Duodenal mucosa (tissue), 2 donors: ENCODE measurements at regions not wholly inside any gene's neighbourhood (a gene's known extent, or its start where the extent isn't known, plus 50 kb on each side); places are given as distances from the start of the nearest gene placed in this dataset.

ENCODE experiments used
- H3K27ac ChIP-seq: one replicate; pipeline ENCODE4 v1.7.0; 2013; ENCODE audit warnings: low read depth, low read length
- H3K27me3 ChIP-seq, 2 donors: one replicate each; pipeline ENCODE4 v1.7.0; 2013; ENCODE audit warnings: low read length in 2 of 2, control low read depth in 1 of 2; ENCODE audit not compliant: insufficient read depth in 2 of 2, control insufficient read depth in 1 of 2
- H3K36me3 ChIP-seq, 2 donors: one replicate each; pipeline ENCODE4 v1.7.0; 2013; ENCODE audit warnings: low read length in 2 of 2, control low read depth in 1 of 2; ENCODE audit not compliant: insufficient read depth in 2 of 2, control insufficient read depth in 1 of 2
- H3K4me1 ChIP-seq, 2 donors: one replicate each; pipeline ENCODE4 v1.7.0; 2013; ENCODE audit warnings: low read length in 2 of 2, control low read depth in 1 of 2; ENCODE audit not compliant: insufficient read depth in 2 of 2, control insufficient read depth in 1 of 2
- H3K4me3 ChIP-seq, 2 donors: one replicate each; pipeline ENCODE4 v1.7.0; 2013; ENCODE audit warnings: low read length in 2 of 2, low read depth in 1 of 2
- H3K9ac ChIP-seq, 2 donors: one replicate each; pipeline ENCODE4 v1.7.0; 2013; ENCODE audit warnings: low read length in 2 of 2, low read depth in 1 of 2
- H3K9me3 ChIP-seq, 2 donors: one replicate each; pipeline ENCODE4 v1.7.0; 2013; ENCODE audit warnings: low read length in 2 of 2, control low read depth in 1 of 2; ENCODE audit not compliant: control insufficient read depth in 1 of 2

- H3K27me3 ChIP-seq = peaks cover 0 to 2% of the 10 kb centered on the region in 2 donors
- H3K4me1 ChIP-seq = peaks cover 3 to 4% of the 10 kb centered on the region in 2 donors
- H3K9ac ChIP-seq = no peak overlapping the region
- H3K36me3 ChIP-seq = no peaks in the 10 kb centered on the region
- H3K27ac ChIP-seq = no peak overlapping the region
- no peak overlapping the region for H3K4me3 ChIP-seq
- H3K9me3 ChIP-seq = no peaks in the 10 kb centered on the region
Measured at GRCh38 chr13:109671919-109672318, 114.5 kb downstream of the IRS2 start.

GRCh38 chr13:109670776-109671175, 115.6 kb downstream of the IRS2 start:
- Histone ChIP-seq H3K36me3 (no peaks in the 10 kb centered on the region), H3K4me1 (peaks cover 3 to 4% of the 10 kb centered on the region in 2 donors), H3K27me3 (peaks cover 0 to 2% of the 10 kb centered on the region in 2 donors), H3K27ac (no peak overlapping the region), H3K4me3 (no peak overlapping the region), H3K9me3 (no peaks in the 10 kb centered on the region), H3K9ac (no peak overlapping the region)

- H3K4me3 ChIP-seq = no peak overlapping the region
- peaks cover 0 to 2% of the 10 kb centered on the region in 2 donors for H3K27me3 ChIP-seq
- no peak overlapping the region for H3K27ac ChIP-seq
- H3K4me1 ChIP-seq = peaks cover 3 to 4% of the 10 kb centered on the region in 2 donors
- H3K36me3 ChIP-seq = no peaks in the 10 kb centered on the region
- H3K9ac ChIP-seq = no peak overlapping the region
- no peaks in the 10 kb centered on the region for H3K9me3 ChIP-seq
Measured at GRCh38 chr13:109669956-109670355, 116.4 kb downstream of the IRS2 start.

- Histone ChIP-seq H3K9ac (no peak overlapping the region), H3K27me3 (peaks cover 0 to under 1% of the 10 kb centered on the region in 2 donors), H3K9me3 (no peaks in the 10 kb centered on the region), H3K4me1 (peaks cover 3 to 4% of the 10 kb centered on the region in 2 donors), H3K27ac (no peak overlapping the region), H3K4me3 (no peak overlapping the region), H3K36me3 (no peaks in the 10 kb centered on the region)
Measured at GRCh38 chr13:109669234-109669612, 117.2 kb downstream of the IRS2 start.

GRCh38 chr13:109668433-109669233, 117.8 kb downstream of the IRS2 start:
- no peak overlapping the region for H3K4me3 ChIP-seq
- H3K9ac ChIP-seq = no peak overlapping the region
- H3K27me3 ChIP-seq = no peaks in the 10 kb centered on the region
- H3K4me1 ChIP-seq = peaks cover 3 to 4% of the 10 kb centered on the region in 2 donors
- H3K27ac ChIP-seq = no peak overlapping the region
- H3K9me3 ChIP-seq = no peaks in the 10 kb centered on the region
- no peaks in the 10 kb centered on the region for H3K36me3 ChIP-seq

GRCh38 chr13:109667807-109668291, 118.5 kb downstream of the IRS2 start:
- H3K4me3 ChIP-seq = no peak overlapping the region
- peaks cover 3 to 4% of the 10 kb centered on the region in 2 donors for H3K4me1 ChIP-seq
- H3K9ac ChIP-seq = no peak overlapping the region
- no peaks in the 10 kb centered on the region for H3K9me3 ChIP-seq
- no peaks in the 10 kb centered on the region for H3K36me3 ChIP-seq
- H3K27me3 ChIP-seq = no peaks in the 10 kb centered on the region
- H3K27ac ChIP-seq = no peak overlapping the region

- peaks cover 3 to 4% of the 10 kb centered on the region in 2 donors for H3K4me1 ChIP-seq
- H3K27me3 ChIP-seq = no peaks in the 10 kb centered on the region
- H3K36me3 ChIP-seq = no peaks in the 10 kb centered on the region
- no peaks in the 10 kb centered on the region for H3K9me3 ChIP-seq
- H3K27ac ChIP-seq = no peak overlapping the region
- no peak overlapping the region for H3K4me3 ChIP-seq
- H3K9ac ChIP-seq = no peak overlapping the region
Measured at GRCh38 chr13:109667056-109667455, 119.3 kb downstream of the IRS2 start.

GRCh38 chr13:109666656-109667055, 119.7 kb downstream of the IRS2 start:
- no peak overlapping the region for H3K27ac ChIP-seq
- no peak overlapping the region for H3K4me3 ChIP-seq
- H3K4me1 ChIP-seq = peaks cover 3 to 4% of the 10 kb centered on the region in 2 donors
- no peaks in the 10 kb centered on the region for H3K9me3 ChIP-seq
- no peak overlapping the region for H3K9ac ChIP-seq
- no peaks in the 10 kb centered on the region for H3K36me3 ChIP-seq
- H3K27me3 ChIP-seq = no peaks in the 10 kb centered on the region

GRCh38 chr13:109665781-109666249, 120.6 kb downstream of the IRS2 start:
- Histone ChIP-seq H3K9ac (no peak overlapping the region), H3K27me3 (no peaks in the 10 kb centered on the region), H3K36me3 (no peaks in the 10 kb centered on the region), H3K9me3 (no peaks in the 10 kb centered on the region), H3K27ac (no peak overlapping the region), H3K4me3 (no peak overlapping the region), H3K4me1 (peaks cover 2 to 3% of the 10 kb centered on the region in 2 donors)

GRCh38 chr13:109665240-109665639, 121.1 kb downstream of the IRS2 start:
- Histone ChIP-seq H3K36me3 (no peaks in the 10 kb centered on the region), H3K27me3 (no peaks in the 10 kb centered on the region), H3K4me1 (peaks cover 0 to 3% of the 10 kb centered on the region in 2 donors), H3K9ac (no peak overlapping the region), H3K27ac (no peak overlapping the region), H3K4me3 (no peak overlapping the region), H3K9me3 (no peaks in the 10 kb centered on the region)
